ENCODE measurements at regions not wholly inside any gene's neighbourhood (a gene's known extent, or its start where the extent isn't known, plus 50 kb on each side); places are given as distances from the start of the nearest gene placed in this dataset.
"Not testable (repeated sequence)": the region's sequence is repeated elsewhere in the genome, so short reads cannot be mapped to it uniquely, and the experiment has no call there.

DNA sequence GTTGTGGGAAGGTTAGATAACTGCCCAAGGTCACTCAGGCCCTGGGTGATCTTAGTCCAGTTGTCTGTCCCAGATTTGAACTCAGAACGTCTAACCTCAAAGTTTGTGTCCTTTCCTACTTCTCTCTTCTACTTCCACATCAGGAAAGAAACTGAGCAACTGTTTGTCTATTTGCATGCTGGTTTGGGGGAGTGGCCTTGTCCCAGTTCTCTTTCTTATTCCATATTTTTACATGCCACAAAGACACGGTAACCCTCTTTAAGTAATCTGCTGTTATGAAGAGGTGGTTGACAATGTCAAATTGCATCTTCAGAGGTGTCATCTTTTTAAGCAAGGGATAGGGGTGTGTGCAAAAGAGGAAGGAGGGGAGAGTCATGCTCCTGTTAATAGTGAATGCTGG, 432.5 kb downstream of the HS3ST3B1 start:
- no peak for DNase-seq (ENCODE audit: low read depth)
- TF ChIP-seq, protein P1, sequence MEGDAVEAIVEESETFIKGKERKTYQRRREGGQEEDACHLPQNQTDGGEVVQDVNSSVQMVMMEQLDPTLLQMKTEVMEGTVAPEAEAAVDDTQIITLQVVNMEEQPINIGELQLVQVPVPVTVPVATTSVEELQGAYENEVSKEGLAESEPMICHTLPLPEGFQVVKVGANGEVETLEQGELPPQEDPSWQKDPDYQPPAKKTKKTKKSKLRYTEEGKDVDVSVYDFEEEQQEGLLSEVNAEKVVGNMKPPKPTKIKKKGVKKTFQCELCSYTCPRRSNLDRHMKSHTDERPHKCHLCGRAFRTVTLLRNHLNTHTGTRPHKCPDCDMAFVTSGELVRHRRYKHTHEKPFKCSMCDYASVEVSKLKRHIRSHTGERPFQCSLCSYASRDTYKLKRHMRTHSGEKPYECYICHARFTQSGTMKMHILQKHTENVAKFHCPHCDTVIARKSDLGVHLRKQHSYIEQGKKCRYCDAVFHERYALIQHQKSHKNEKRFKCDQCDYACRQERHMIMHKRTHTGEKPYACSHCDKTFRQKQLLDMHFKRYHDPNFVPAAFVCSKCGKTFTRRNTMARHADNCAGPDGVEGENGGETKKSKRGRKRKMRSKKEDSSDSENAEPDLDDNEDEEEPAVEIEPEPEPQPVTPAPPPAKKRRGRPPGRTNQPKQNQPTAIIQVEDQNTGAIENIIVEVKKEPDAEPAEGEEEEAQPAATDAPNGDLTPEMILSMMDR (IDR thresholded peaks at IDR 0.05; ENCODE audit: control insufficient read depth, extremely low read depth, insufficient read depth), result no peak
- H3K4me3 ChIP-seq (ENCODE audit: low read depth, low read length), result no peak overlapping the region

DNA sequence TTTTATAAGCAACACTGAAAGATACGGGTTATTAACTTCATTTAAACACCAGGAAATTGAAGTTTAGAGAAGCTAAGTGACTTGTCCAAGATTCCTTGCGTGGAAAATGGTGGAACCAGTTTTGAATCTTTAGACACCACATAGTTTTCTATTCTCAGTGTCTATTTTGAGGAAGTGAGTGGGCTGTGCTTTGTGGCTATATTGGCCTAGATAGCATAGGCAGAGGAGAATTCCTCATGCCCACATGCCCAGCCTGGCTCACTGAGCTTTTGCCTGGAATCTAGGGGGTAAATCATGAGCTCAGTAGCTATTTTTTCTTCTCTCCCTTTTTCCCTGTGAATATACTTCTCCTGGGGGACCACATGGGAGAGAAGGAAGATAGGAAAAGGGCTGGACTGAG, 431.3 kb downstream of the HS3ST3B1 start:
- DNase-seq (ENCODE audit: low read depth), result no peak
- no peak overlapping the region for H3K4me3 ChIP-seq (ENCODE audit: low read depth, low read length)
- TF ChIP-seq, protein P1 (IDR thresholded peaks at IDR 0.05; ENCODE audit: control insufficient read depth, extremely low read depth, insufficient read depth), result no peak

DNA sequence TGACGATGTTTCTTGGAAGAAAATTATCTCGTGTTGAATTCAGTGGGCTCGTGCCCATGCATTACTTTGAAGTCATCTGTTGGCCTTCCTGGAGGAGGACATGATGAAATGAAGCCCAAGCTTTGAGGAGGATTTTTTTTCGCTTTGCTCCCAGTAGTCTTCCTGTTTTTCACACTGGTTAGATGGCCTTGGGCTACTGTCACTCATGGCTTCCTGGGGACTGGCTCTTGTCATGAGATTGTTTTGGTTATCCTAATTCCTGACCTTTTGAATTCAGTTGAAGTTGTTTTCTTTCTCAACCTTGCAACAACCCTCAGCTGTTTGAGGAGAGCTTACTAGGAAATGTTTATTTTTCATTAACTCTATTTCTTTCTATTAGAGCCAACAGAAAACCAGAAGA, 430.7 kb downstream of the HS3ST3B1 start:
- DNase-seq (ENCODE audit: low read depth), result no peak
- TF ChIP-seq, protein P1 (IDR thresholded peaks at IDR 0.05; ENCODE audit: control insufficient read depth, extremely low read depth, insufficient read depth), result no peak
- H3K4me3 ChIP-seq (ENCODE audit: low read depth, low read length), result no peak overlapping the region

DNA sequence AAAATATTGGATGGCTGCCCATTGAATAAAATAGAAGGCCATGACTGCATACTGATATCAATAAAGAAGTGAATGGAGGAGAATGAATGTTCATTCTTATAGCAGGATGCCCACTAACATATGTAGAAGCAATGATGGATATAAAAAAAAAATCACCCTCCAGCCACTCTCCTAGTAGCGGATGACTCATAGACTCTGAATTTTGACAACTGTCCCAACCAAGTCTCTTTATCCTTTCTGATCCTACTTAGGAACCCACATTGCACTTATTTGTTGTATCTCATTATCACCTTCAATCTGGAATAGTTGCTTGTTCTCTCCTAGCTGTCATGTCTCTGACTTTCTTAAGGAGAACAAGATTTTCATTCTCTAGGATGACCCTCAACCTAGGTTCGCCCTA, 429.9 kb downstream of the HS3ST3B1 start:
- no peak for DNase-seq (ENCODE audit: low read depth)
- TF ChIP-seq, protein P1 (IDR thresholded peaks at IDR 0.05; ENCODE audit: control insufficient read depth, extremely low read depth, insufficient read depth), result no peak
- H3K4me3 ChIP-seq (ENCODE audit: low read depth, low read length), result no peak overlapping the region

DNA sequence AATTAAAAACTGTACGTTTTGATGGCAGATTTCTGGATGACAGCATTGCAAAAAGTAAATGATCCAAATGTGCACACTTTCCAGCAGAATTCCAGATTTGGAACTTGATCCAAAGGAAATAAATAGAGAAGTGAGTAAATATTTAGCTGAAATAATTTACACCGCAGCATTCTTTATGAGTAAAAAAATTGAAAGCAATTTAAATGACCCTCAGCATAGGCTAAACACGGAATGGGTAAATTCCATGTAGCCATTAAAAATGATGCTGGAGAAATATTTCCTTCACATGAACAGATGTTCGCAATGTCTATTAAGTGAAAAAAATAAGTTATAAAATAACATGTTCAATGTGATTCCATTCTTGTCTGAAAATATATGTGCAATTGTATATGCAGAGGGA, 424.8 kb downstream of the HS3ST3B1 start:
- no peak for DNase-seq (ENCODE audit: low read depth)
- H3K4me3 ChIP-seq (ENCODE audit: low read depth, low read length), result no peak overlapping the region
- TF ChIP-seq, protein P1 (IDR thresholded peaks at IDR 0.05; ENCODE audit: control insufficient read depth, extremely low read depth, insufficient read depth), result no peak

DNA sequence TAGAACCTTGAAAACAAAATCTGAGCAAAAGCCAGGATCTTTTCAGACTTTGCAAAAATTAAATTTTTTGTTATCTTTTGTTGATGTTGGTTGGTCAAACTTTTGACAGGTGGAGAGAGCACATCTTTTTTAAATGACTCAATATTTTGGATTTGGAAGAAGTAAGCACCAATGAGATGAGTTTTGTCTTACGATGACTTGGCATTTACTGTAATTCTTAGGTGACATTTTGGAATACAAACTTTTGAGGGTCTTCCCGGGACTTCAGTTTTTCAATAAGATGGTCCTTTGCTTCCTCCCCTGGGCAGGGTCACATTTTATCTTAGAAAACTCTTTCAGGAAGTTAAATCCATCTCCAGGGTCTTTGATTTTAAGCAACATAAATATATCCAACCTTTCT, 423.9 kb downstream of the HS3ST3B1 start:
- H3K4me3 ChIP-seq (ENCODE audit: low read depth, low read length), result no peak overlapping the region
- DNase-seq (ENCODE audit: low read depth), result no peak
- TF ChIP-seq, protein P1 (IDR thresholded peaks at IDR 0.05; ENCODE audit: control insufficient read depth, extremely low read depth, insufficient read depth), result no peak

DNA sequence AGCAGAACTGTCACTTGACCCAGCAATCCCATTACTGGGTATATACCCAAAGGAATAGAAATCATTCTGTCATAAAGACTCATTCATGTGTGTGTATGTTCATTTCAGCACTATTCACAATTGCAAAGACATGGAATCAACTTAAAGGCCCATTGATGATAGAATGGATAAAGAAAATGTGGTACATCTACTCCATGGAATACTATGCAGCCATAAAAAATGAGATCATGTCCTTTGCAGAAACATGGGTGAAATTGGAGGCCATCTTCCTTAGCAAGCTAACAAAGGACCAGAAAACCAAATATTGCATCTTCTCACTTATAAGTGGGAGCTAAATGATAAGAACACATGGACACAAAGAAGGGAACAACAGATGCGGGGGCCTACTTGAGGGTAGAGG, 422.5 kb downstream of the HS3ST3B1 start:
- H3K4me3 ChIP-seq (ENCODE audit: low read depth, low read length); DNase-seq (ENCODE audit: low read depth): not testable (repeated sequence)

DNA sequence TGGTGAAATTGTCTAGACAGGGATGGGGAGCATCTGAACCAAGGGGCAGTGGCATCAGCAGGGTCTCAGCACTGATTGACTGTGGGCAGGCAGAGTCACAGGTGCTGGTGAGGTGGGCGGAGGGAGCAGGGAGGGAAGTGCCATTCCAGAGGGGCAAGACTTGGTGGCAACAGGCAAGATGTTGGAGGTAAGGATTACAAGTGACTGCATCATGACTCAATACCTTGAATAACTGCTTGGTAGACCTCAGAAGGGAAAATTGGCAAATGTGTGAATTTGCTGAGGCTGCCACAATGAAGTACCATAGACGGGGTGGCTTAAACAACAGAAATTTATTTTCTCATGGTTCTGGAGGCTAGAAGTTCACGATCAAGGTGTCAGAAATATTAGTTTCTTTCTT, 419.1 kb downstream of the HS3ST3B1 start:
- no peak for DNase-seq (ENCODE audit: low read depth)
- no peak overlapping the region for H3K4me3 ChIP-seq (ENCODE audit: low read depth, low read length)
- TF ChIP-seq, protein P1 (IDR thresholded peaks at IDR 0.05; ENCODE audit: control insufficient read depth, extremely low read depth, insufficient read depth), result no peak
